Adrenal gland (tissue), 5 donors: ENCODE measurements at regions not wholly inside any gene's neighbourhood (a gene's known extent, or its start where the extent isn't known, plus 50 kb on each side); places are given as distances from the start of the nearest gene placed in this dataset.

Experiments used
- POLR2A ChIP-seq, 2 donors: fragments of 450-650 bp; IDR thresholded peaks; one replicate each; pipeline ENCODE4 v1.6.1; 2017; ENCODE audit warnings: antibody characterized with exemption in 2 of 2, mild to moderate bottlenecking in 2 of 2, moderate library complexity in 1 of 2
- TF ChIP-seq, protein P1 (sequence below), 6 experiments: fragments of 450-650 bp in 4 of 6; fragments of 200-600 bp in 2 of 6; sonication (generic) in 1 of 6; IDR thresholded peaks; 1 replicate in 5 of 6; 2 replicates in 1 of 6; pipeline versions ENCODE4 v1.5.1 to v1.8.0; 2016 to 2021; ENCODE audit warnings: antibody characterized with exemption in 6 of 6, mild to moderate bottlenecking in 2 of 6, moderate library complexity in 1 of 6
- donor health status: DM: no; HTN: no; CAD: no.

DNA sequence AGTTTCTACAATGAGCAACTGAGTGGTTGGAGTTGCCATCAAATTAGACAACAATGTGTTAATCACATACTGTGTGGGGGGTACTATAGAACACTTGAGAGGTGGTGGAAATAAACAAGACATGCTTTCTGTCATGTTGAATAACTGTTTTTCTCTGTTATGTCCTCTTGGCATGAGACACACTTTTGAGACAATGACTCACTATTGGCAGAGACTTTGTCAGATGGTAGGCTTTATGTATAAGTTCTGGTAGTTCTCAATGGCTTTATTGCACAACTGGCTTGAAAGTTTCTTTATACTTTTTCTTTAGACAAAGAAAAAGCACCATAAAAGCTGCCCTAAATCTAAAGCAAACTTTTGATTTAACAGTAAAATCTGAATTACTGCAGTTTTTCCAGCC lies 578.7 kb downstream of the ADCYAP1 start:
- TF ChIP-seq, protein P1, sequence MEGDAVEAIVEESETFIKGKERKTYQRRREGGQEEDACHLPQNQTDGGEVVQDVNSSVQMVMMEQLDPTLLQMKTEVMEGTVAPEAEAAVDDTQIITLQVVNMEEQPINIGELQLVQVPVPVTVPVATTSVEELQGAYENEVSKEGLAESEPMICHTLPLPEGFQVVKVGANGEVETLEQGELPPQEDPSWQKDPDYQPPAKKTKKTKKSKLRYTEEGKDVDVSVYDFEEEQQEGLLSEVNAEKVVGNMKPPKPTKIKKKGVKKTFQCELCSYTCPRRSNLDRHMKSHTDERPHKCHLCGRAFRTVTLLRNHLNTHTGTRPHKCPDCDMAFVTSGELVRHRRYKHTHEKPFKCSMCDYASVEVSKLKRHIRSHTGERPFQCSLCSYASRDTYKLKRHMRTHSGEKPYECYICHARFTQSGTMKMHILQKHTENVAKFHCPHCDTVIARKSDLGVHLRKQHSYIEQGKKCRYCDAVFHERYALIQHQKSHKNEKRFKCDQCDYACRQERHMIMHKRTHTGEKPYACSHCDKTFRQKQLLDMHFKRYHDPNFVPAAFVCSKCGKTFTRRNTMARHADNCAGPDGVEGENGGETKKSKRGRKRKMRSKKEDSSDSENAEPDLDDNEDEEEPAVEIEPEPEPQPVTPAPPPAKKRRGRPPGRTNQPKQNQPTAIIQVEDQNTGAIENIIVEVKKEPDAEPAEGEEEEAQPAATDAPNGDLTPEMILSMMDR (IDR thresholded peaks at IDR 0.05): no peak
- no peak for TF ChIP-seq POLR2A (IDR thresholded peaks at IDR 0.05)
